Colonic mucosa (tissue), 4 donors: ENCODE measurements at regions not wholly inside any gene's neighbourhood (a gene's known extent, or its start where the extent isn't known, plus 50 kb on each side); places are given as distances from the start of the nearest gene placed in this dataset.

Source experiments
- DNase-seq: peaks from one replicate; pipeline ENCODE4 v3.0.0-alpha.2; 2020
- H3K27ac ChIP-seq: fragments of 200-600 bp; one replicate; pipeline ENCODE4 v1.8.0; 2021
- H3K27me3 ChIP-seq: fragments of 200-600 bp; one replicate; pipeline ENCODE4 v1.8.0; 2021
- H3K36me3 ChIP-seq: fragments of 200-600 bp; one replicate; pipeline ENCODE4 v1.8.0; 2021
- H3K4me1 ChIP-seq: fragments of 200-600 bp; one replicate; pipeline ENCODE4 v1.8.0; 2021; ENCODE audit warnings: mild to moderate bottlenecking
- H3K4me3 ChIP-seq: fragments of 200-600 bp; one replicate; pipeline ENCODE4 v1.8.0; 2021
- H3K9ac ChIP-seq, 2 donors: one replicate each; pipeline ENCODE4 v1.7.0; 2013; ENCODE audit warnings: control low read depth in 2 of 2, low read depth in 2 of 2, low read length in 2 of 2
- H3K9me3 ChIP-seq: fragments of 200-600 bp; one replicate; pipeline ENCODE4 v1.8.0; 2021
- intact Hi-C: fragments of 100-400 bp; cut with DNase I; formaldehyde crosslinking; loops from one replicate; pipeline ENCODE4 v1.14.1; 2022
- TF ChIP-seq, protein P1 (sequence below): fragments of 200-600 bp; IDR thresholded peaks from one replicate; pipeline ENCODE4 v1.8.0; 2022; ENCODE audit warnings: antibody characterized with exemption, mild to moderate bottlenecking
- donor health status: healthy.
- donor health status: DM: no; HTN: no; CAD: no.
- donor health status: DM: no; HTN: no; CAD: no.

DNA sequence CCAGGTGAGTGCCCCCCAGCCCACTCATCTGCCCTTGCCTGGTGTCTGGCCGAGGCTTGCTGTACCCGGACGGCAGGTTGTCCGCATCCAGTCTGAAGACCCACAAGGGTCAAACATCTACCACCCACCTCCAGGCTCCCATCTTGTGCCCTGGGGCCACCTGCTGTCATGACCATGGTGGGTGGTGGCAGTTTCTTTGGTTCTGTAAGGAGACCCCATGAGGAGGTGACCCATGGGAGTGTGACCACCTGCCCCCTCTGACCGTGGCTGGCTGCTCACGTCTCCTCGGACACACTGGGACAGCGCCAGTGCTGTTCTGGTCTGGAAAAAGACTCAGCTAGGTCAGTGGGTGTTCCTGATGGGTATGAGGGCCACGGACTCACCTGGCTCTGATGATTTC is 93.9 kb downstream of the TEX29 start:
- H3K4me3 ChIP-seq: no peak overlapping the region
- TF ChIP-seq, protein P1, sequence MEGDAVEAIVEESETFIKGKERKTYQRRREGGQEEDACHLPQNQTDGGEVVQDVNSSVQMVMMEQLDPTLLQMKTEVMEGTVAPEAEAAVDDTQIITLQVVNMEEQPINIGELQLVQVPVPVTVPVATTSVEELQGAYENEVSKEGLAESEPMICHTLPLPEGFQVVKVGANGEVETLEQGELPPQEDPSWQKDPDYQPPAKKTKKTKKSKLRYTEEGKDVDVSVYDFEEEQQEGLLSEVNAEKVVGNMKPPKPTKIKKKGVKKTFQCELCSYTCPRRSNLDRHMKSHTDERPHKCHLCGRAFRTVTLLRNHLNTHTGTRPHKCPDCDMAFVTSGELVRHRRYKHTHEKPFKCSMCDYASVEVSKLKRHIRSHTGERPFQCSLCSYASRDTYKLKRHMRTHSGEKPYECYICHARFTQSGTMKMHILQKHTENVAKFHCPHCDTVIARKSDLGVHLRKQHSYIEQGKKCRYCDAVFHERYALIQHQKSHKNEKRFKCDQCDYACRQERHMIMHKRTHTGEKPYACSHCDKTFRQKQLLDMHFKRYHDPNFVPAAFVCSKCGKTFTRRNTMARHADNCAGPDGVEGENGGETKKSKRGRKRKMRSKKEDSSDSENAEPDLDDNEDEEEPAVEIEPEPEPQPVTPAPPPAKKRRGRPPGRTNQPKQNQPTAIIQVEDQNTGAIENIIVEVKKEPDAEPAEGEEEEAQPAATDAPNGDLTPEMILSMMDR: no peak
- H3K27me3 ChIP-seq: peaks cover 6% of the 10 kb centered on the region
- DNase-seq: no peak
- intact Hi-C loops: no loop called here
- H3K27ac ChIP-seq: no peak overlapping the region
- no peak overlapping the region for H3K9ac ChIP-seq
- no peaks in the 10 kb centered on the region for H3K4me1 ChIP-seq
- no peaks in the 10 kb centered on the region for H3K9me3 ChIP-seq
- H3K36me3 ChIP-seq: no peaks in the 10 kb centered on the region

GRCh38 chr13:111415246-111415645 is 94.8 kb downstream of the TEX29 start:
- Histone ChIP-seq H3K9ac (no peak overlapping the region), H3K36me3 (no peaks in the 10 kb centered on the region), H3K4me1 (no peaks in the 10 kb centered on the region), H3K9me3 (no peaks in the 10 kb centered on the region), H3K27ac (no peak overlapping the region), H3K4me3 (no peak overlapping the region), H3K27me3 (no peaks in the 10 kb centered on the region)
- intact Hi-C loops: no loop called here
- DNase-seq: no peak
- TF ChIP-seq, protein P1: no peak

- H3K9ac ChIP-seq: no peak overlapping the region
- H3K9me3 ChIP-seq: no peaks in the 10 kb centered on the region
- H3K27ac ChIP-seq: no peak overlapping the region
- H3K4me3 ChIP-seq: no peak overlapping the region
- intact Hi-C loops: no loop called here
- H3K27me3 ChIP-seq: no peaks in the 10 kb centered on the region
- DNase-seq: no peak
- H3K4me1 ChIP-seq: no peaks in the 10 kb centered on the region
- TF ChIP-seq, protein P1: no peak
- no peaks in the 10 kb centered on the region for H3K36me3 ChIP-seq
Measured at GRCh38 chr13:111415765-111416164, 95.3 kb downstream of the TEX29 start.

DNA sequence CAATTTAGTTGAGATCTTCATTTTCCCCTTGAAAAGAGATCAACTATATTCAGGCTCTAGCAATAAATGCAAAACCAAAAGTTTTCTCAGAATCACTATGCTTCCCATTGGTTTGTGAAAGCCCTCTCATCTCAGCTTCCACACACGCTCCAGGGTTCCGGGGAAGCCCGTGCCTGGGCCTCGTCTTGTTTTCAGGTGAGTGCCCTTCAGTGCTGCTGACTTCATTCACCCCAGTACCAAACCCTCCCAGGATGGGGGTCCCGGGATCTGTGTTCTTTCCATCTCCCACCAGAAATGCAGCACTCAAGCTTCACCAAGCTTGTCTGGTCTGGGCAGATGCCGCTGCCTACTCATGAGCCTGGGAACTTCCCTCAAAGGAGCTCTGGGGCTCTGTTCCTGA is 97.7 kb downstream of the TEX29 start:
- Histone ChIP-seq H3K36me3 (no peaks in the 10 kb centered on the region), H3K9ac (no peak overlapping the region), H3K4me3 (no peak overlapping the region), H3K4me1 (no peaks in the 10 kb centered on the region), H3K27ac (no peak overlapping the region), H3K27me3 (no peaks in the 10 kb centered on the region), H3K9me3 (no peaks in the 10 kb centered on the region)
- TF ChIP-seq, protein P1: no peak
- intact Hi-C loops: no loop called here
- DNase-seq: no peak

GRCh38 chr13:111420113-111420876 is 99.9 kb downstream of the TEX29 start:
- Histone ChIP-seq H3K36me3 (no peaks in the 10 kb centered on the region), H3K27ac (no peak overlapping the region), H3K9ac (no peak overlapping the region), H3K4me3 (no peak overlapping the region), H3K4me1 (no peaks in the 10 kb centered on the region), H3K27me3 (no peaks in the 10 kb centered on the region), H3K9me3 (no peaks in the 10 kb centered on the region)
- DNase-seq: no peak
- intact Hi-C loops: no loop called here
- TF ChIP-seq, protein P1: no peak
